ENCODE measurements at regions not wholly inside any gene's neighbourhood (a gene's known extent, or its start where the extent isn't known, plus 50 kb on each side); places are given as distances from the start of the nearest gene placed in this dataset.
"Not testable (repeated sequence)": the region's sequence is repeated elsewhere in the genome, so short reads cannot be mapped to it uniquely, and the experiment has no call there.

DNA sequence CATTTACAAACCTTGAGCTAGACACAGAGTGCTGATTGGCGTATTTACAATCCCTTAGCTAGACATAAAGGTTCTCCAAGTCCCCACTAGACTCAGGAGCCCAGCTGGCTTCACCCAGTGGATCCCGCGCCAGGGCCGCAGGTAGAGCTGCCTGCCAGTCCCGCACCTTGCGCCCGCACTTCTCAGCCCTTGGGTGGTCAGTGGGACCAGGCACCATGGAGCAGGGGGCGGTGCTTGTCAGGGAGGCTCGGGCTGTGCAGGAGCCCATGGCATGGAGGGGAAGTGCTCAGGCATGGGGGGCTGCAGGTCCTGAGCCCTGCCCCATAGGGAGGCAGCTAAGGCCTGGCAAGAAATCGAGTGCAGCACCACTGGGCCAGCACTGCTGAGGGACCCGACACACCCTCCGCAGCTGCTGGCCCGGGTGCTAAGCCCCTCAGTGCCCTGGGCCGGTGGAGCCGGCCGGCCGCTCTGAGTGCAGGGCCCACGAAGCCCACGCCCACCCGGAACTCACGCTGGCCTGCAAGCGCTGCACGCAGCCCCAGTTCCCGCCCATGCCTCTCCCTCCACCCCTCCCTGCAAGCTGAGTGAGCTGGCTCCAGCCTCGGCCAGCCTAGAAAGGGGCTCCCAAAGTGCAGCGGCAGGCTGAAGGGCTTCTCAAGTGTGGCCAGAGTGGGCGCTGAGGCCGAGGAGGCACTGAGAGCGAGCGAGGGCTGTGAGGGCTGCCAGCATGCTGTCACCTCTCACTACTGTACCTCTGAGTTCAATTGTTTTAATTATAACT lies 1213.9 kb downstream of the OTOL1 start:
- no peak overlapping the region for H3K4me3 ChIP-seq (replicated peaks in 1 of 4; ENCODE audit: control extremely low read depth in 1 of 4, insufficient read depth in 1 of 4, low read depth in 3 of 4, low read length in 4 of 4)
- no peaks in the 10 kb centered on the region for H3K79me2 ChIP-seq (ENCODE audit: control insufficient read depth, insufficient read depth, low read length)
- no peaks in the 10 kb centered on the region for H3K27me3 ChIP-seq (ENCODE audit: control insufficient read depth, insufficient read depth, low read length)
- no peak overlapping the region for H3K27ac ChIP-seq (ENCODE audit: insufficient read depth, low read length)
- H3K36me3 ChIP-seq (ENCODE audit: control insufficient read depth, insufficient read depth, low read length), result no peaks in the 10 kb centered on the region
- no peaks in the 10 kb centered on the region for H3K4me1 ChIP-seq (ENCODE audit: control insufficient read depth, extremely low read depth, insufficient read depth, low read length)
- no peak overlapping the region for H2AFZ ChIP-seq (ENCODE audit: low read length)
- no peak overlapping the region for H3K4me2 ChIP-seq (ENCODE audit: extremely low read depth, insufficient read depth, low read length)
- no peaks in the 10 kb centered on the region for H3K9me3 ChIP-seq (ENCODE audit: control insufficient read depth, insufficient read depth, low read depth, low read length)
- H3K9ac ChIP-seq (ENCODE audit: insufficient read depth, low read length), result no peak overlapping the region
- DNase-seq (ENCODE audit: low read depth in 2 of 2), result no peak
- no peaks in the 10 kb centered on the region for H4K20me1 ChIP-seq (ENCODE audit: control insufficient read depth, extremely low read depth, insufficient read depth, low read length)
- TF ChIP-seq CTCF (conservative IDR thresholded peaks at IDR 0.05 in 1 of 2, IDR thresholded peaks at IDR 0.05 in 1 of 2; ENCODE audit: low read depth in 1 of 2, low read length in 2 of 2) (no peak), EZH2 (IDR thresholded peaks at IDR 0.05; ENCODE audit: low read length, missing control alignments) (no peak)

DNA sequence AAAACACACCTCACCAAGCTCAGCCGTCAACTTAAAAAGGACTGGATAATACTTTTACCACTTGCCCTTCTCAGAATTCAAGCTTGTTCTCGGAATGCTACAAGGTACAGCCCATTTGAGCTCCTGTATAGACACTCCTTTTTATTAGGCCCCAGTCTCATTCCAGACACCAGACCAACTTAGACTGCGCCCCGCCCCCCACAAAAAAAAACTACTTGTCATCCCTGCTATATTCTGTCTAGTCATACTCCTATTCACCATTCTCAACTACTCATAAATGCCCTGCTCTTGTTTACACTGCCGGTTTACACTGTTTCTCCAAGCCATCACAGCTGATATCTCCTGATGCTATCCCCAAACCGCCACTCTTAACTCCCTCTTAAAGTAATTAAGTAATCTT lies 1220.5 kb downstream of the OTOL1 start:
- not testable (repeated sequence) for H2AFZ ChIP-seq (ENCODE audit: low read length); H3K9ac ChIP-seq (ENCODE audit: insufficient read depth, low read length); H3K4me3 ChIP-seq (replicated peaks in 1 of 4; ENCODE audit: control extremely low read depth in 1 of 4, insufficient read depth in 1 of 4, low read depth in 3 of 4, low read length in 4 of 4); H3K79me2 ChIP-seq (ENCODE audit: control insufficient read depth, insufficient read depth, low read length); H3K27me3 ChIP-seq (ENCODE audit: control insufficient read depth, insufficient read depth, low read length); H4K20me1 ChIP-seq (ENCODE audit: control insufficient read depth, extremely low read depth, insufficient read depth, low read length); H3K4me1 ChIP-seq (ENCODE audit: control insufficient read depth, extremely low read depth, insufficient read depth, low read length); H3K27ac ChIP-seq (ENCODE audit: insufficient read depth, low read length); DNase-seq (ENCODE audit: low read depth in 2 of 2); H3K9me3 ChIP-seq (ENCODE audit: control insufficient read depth, insufficient read depth, low read depth, low read length); H3K4me2 ChIP-seq (ENCODE audit: extremely low read depth, insufficient read depth, low read length); H3K36me3 ChIP-seq (ENCODE audit: control insufficient read depth, insufficient read depth, low read length)

GRCh38 chr3:162718697-162719096 lies 1222.1 kb downstream of the OTOL1 start:
- DNase-seq (ENCODE audit: low read depth in 2 of 2), result peak; percentile 20 to 47

More at GRCh38 chr3:162718697-162719096, 1222.1 kb downstream of the OTOL1 start:
- Histone ChIP-seq H3K27me3 (ENCODE audit: control insufficient read depth, insufficient read depth, low read length) (no peaks in the 10 kb centered on the region), H3K4me2 (ENCODE audit: extremely low read depth, insufficient read depth, low read length) (no peak overlapping the region), H3K27ac (ENCODE audit: insufficient read depth, low read length) (no peak overlapping the region), H3K9ac (ENCODE audit: insufficient read depth, low read length) (no peak overlapping the region), H3K36me3 (ENCODE audit: control insufficient read depth, insufficient read depth, low read length) (no peaks in the 10 kb centered on the region), H3K4me3 (replicated peaks in 1 of 4; ENCODE audit: control extremely low read depth in 1 of 4, insufficient read depth in 1 of 4, low read depth in 3 of 4, low read length in 4 of 4) (no peak overlapping the region), H2AFZ (ENCODE audit: low read length) (no peak overlapping the region), H4K20me1 (ENCODE audit: control insufficient read depth, extremely low read depth, insufficient read depth, low read length) (no peaks in the 10 kb centered on the region), H3K79me2 (ENCODE audit: control insufficient read depth, insufficient read depth, low read length) (no peaks in the 10 kb centered on the region), H3K4me1 (ENCODE audit: control insufficient read depth, extremely low read depth, insufficient read depth, low read length) (no peaks in the 10 kb centered on the region), H3K9me3 (ENCODE audit: control insufficient read depth, insufficient read depth, low read depth, low read length) (no peaks in the 10 kb centered on the region)
- TF ChIP-seq CTCF (conservative IDR thresholded peaks at IDR 0.05 in 1 of 2, IDR thresholded peaks at IDR 0.05 in 1 of 2; ENCODE audit: low read depth in 1 of 2, low read length in 2 of 2) (no peak), EZH2 (IDR thresholded peaks at IDR 0.05; ENCODE audit: low read length, missing control alignments) (no peak)
